Left colon (tissue), 2 donors: ENCODE measurements at regions not wholly inside any gene's neighbourhood (a gene's known extent, or its start where the extent isn't known, plus 50 kb on each side); places are given as distances from the start of the nearest gene placed in this dataset.

Experiments used
- ATAC-seq: fragments of 200-7000 bp; cut with Tn5 transposase; one replicate; pipeline ENCODE4 v1.9.1; 2020; ENCODE audit warnings: mild to moderate bottlenecking, moderate library complexity
- DNase-seq, 2 donors: peaks; one replicate each; pipeline ENCODE4 v3.0.0-alpha.2; 2020
- intact Hi-C, 2 donors: fragments of 100-400 bp; cut with DNase I in 1 of 2; cut with micrococcal nuclease in 1 of 2; formaldehyde crosslinking; loops; one replicate each; pipeline versions ENCODE4 v1.11.2 to v1.14.0; 2022; cut with DNase I, micrococcal nuclease
- donor health status: DM: no; HTN: no; CAD: no.
- donor health status: DM: yes; HTN: yes; CAD: no.

DNA sequence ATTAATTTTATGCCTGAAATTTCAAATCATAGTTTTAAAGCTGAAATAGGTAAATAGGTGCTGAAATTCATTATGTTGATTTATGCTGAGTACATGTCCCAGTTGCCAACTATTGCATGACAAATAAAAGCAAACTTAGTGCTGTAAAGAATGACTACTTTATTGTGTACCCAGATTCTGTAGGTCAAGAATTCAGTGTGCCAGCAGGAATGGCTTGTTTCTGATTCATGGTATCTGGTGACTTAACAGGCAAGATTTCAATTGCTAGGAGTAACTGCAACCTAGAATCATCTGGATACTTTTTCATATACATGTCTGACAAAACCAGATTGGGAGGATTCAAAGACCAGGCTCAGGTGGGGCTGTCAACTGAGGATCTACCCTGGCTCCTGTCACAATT, 678.4 kb upstream of the ADAMTS5 start:
- ATAC-seq (no peak), DNase-seq (no peak)
- intact Hi-C loops: no loop called here

GRCh38 chr21:27643326-27643725, 676.4 kb upstream of the ADAMTS5 start:
- ATAC-seq (no peak), DNase-seq (no peak)
- intact Hi-C loops: no loop called here

- DNase-seq (no peak), ATAC-seq (no peak)
- intact Hi-C loops: no loop called here
Measured at GRCh38 chr21:27639286-27639685, 672.4 kb upstream of the ADAMTS5 start.

GRCh38 chr21:27636656-27637055, 669.8 kb upstream of the ADAMTS5 start:
- ATAC-seq: no peak
- intact Hi-C loops: no loop called here
- DNase-seq: no peak

DNA sequence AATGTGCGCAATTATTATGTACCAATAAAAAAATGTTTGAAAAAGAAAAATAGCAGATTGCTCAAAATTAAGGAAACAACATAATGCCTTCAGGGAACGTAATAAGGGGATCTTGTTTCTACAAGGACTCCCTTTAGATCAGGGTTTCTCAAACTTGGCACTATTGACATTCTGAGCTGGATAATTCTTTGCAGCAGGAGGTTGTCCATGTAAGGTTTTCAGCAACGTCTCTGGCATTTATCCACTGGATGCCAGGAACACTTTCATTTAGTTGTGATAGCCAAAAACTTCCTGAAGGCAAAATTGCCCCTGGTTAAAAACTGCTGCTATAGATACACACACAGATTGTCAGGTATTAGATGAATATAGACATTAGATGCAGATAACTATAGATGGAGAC, 666.7 kb upstream of the ADAMTS5 start:
- DNase-seq (no peak), ATAC-seq (no peak)
- intact Hi-C loops: no loop called here

- no peak for DNase-seq
- ATAC-seq: no peak
- intact Hi-C loops: no loop called here
Measured at GRCh38 chr21:27631471-27631870, 664.6 kb upstream of the ADAMTS5 start.

DNA sequence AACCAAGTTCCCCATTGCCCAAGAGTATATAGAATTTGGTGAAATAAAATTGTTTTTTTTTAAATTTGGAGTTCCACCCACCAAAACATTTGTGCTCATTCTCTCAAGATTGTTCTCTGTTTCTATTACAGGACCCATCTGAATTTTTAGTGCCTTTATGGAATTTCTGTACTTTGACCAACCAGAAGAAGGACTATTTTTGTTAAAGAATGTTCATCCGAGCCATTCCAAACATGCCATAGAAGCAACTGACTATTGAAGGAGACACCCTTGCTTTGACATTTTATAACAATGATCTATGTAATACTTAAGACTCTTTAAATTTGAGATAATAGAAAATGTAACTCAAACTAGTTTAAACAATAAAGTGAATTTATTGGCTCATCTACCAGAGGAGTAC, 655.7 kb upstream of the ADAMTS5 start:
- intact Hi-C loops: no loop called here
- ATAC-seq (no peak), DNase-seq (no peak)

DNA sequence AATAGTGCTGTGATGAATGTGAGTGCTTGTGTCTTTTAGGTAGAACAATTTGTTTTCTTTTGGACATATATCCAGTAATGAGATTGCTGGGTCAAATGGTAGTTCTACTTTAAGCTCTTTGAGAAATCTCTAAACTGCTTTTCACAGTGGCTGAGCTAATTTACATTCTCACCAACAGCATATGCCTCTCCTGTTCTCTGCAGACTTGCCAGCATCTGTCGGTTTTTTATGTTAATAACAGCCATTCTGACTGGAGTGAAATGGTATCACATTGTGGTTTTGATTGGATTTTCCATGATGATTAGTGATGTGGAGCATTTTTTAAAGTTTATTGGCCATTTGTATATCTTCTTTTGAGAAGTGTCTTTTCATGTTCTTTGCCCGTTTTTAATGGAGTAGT, 647.3 kb upstream of the ADAMTS5 start:
- intact Hi-C loops: no loop called here
- no peak for DNase-seq
- ATAC-seq: no peak

GRCh38 chr21:27606422-27606821, 639.5 kb upstream of the ADAMTS5 start:
- no peak for ATAC-seq
- intact Hi-C loops: no loop called here
- DNase-seq: no peak

- DNase-seq (no peak), ATAC-seq (no peak)
- intact Hi-C loops: no loop called here
Measured at GRCh38 chr21:27596196-27596595, 629.3 kb upstream of the ADAMTS5 start.

DNA sequence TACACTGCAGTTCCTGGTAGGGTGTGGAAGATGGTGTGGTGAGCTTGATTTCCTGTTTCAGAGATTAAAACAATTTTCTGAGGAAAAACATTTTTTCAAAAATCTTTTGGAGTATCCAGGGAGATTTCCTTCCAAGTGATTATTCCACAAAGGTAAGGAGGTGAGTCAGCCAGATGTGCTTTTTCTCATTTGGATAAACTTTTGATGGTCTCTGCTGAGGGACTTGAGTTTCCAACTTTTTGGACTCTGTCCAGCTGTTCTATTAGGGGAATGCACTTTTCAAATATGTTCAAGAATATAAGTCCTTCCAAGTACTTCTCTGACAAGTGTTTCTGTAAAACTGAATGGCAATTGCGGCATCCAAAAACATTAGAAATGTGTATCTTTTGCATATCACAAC, 628.8 kb upstream of the ADAMTS5 start:
- ATAC-seq: no peak
- no peak for DNase-seq
- intact Hi-C loops: no loop called here

DNA sequence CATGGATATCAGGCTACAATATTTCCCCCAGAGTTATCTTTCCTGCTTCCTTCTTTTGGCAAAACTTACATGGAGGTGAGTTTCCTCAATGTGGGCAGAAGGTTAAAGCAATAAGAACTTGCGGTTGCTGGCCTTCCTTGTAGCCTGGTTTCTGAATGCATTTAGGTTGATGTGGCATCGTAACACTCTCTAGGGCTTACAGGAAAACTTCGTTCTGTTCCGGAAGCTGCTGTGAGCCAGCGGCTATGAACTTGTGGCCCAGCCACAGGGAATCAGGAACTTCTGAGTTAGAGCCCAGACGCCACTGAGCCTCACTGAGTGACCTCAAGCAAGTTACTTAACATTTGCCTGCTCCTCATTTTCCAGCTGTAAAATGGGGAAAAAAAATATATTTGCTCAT, 623.4 kb upstream of the ADAMTS5 start:
- intact Hi-C loops: no loop called here
- ATAC-seq (no peak), DNase-seq (no peak)

DNA sequence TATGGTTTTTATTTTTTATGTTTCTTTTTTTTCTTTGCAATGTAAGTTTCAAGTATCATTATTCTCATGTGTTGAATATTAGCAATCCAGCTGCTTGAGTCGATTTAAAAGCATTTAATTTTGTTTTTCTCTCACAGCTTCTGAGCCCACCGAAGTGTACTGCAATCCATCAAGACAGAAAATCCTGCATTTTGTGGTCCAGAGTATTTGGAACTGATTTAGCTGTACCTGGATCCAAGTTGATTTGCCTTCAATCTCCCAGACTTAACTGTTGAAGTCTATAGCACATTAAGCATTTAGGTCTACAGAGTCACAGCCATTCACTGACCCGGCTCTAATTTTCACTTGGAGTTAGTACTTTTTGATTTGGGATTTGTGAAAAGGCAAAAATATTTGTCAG, 622.9 kb upstream of the ADAMTS5 start:
- intact Hi-C loops: no loop called here

DNA sequence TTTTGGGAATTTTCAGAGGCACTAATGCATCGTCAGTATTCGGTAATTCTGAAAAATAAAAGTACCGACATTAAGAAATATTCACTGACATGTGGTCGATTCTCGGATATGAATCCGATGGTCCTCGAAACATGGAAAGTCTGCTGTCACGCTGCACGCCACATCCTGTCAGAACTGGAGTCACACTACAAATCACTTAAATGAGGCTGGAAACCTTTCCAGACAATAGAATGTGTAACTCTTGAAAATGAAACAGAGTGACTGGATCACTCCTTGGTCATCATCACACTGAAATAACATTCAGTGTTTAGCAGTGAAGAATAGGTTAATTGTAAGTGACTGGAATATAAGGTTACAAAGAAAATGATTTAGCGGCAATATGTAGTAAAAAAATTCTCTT, 620.1 kb upstream of the ADAMTS5 start:
- DNase-seq: no peak
- intact Hi-C loops: no loop called here
- ATAC-seq: no peak

More for the DNA sequence above, 622.9 kb upstream of the ADAMTS5 start:
- ATAC-seq (no peak), DNase-seq (no peak)

DNA sequence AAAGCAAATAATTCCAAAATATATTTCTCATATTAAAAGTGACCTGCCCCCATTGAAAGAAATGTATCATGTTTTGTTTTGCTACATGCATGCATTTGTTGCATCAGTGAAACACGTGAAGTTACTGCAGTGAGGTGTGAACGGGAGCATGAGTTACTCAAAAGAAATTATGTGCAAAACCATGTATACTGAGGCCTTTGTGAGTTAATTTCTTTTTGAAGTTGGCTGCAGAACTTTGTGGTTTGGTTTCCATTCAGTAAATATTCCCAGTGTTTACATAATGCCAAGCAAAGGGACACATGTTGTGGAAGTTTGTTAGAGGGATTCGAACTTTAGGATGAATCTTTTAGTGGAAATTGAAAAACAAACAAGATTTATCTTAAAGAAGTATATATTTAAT, 619.4 kb upstream of the ADAMTS5 start:
- ATAC-seq (no peak), DNase-seq (no peak)
- intact Hi-C loops: no loop called here

- ATAC-seq: no peak
- intact Hi-C loops: no loop called here
Measured at GRCh38 chr21:27584256-27584655, 617.4 kb upstream of the ADAMTS5 start.

DNA sequence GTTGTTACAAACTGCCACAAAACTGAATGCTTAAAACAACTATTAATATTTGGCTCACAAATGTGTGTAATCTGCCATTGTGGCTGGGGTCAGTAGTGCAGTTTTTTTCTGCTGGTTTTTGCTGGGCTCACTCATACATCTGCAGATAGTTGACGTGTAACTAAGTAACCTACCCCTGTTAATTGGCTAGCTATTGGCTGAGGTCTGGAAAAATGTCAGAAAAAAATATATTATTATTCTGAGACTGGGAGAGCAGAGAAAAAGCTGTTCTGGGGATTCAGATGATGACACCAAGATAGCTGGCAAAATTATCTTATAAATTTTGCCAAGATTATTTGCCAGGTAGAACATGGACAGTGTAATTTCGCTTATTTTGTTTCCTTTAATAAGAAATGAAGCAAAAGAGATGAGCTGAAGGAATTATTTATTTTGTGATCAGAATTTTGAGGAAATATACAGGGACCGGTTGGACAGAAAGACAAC, 616.1 kb upstream of the ADAMTS5 start:
- intact Hi-C loops: no loop called here
- DNase-seq (no peak), ATAC-seq (no peak)

More at GRCh38 chr21:27584256-27584655, 617.4 kb upstream of the ADAMTS5 start:
- no peak for DNase-seq

DNA sequence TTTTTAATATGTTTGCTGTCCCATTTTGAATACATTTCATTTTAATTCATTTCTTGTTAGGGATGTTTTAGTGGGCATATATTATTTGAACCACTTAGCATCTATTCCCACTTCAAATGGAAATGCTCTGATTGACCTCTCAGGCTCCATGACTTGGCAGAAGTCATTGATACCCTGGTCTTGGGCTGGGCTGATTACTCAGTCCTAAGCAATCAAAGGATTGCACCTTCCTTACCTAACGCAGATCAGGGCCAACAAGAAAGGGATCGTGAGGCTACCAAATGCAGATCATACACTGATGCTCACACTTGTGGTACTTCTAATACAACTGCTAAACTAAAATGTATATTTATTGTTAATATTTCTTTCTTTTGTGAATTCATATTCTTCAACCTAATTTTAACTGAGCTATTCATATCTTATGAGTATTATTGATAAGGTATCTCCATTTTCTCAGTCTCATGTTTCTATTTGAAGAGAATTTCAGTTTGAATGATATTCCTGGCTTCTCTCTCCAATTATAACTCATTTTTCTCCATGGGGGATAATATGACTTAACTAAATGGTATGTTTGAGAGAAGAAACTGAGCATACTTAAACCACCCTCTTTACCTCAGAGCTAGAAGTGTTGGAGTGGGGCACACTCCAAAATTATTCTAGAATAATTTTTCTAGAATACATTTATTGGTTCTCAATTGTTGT, 615.5 kb upstream of the ADAMTS5 start:
- no peak for DNase-seq
- intact Hi-C loops: no loop called here
- no peak for ATAC-seq

- intact Hi-C loops: no loop called here
- DNase-seq (no peak), ATAC-seq (no peak)
Measured at GRCh38 chr21:27581168-27581567, 614.3 kb upstream of the ADAMTS5 start.

- intact Hi-C loops: no loop called here
- ATAC-seq: no peak
- DNase-seq: no peak
Measured at GRCh38 chr21:27580276-27580675, 613.4 kb upstream of the ADAMTS5 start.

GRCh38 chr21:27578741-27579265, 611.9 kb upstream of the ADAMTS5 start:
- DNase-seq (no peak), ATAC-seq (no peak)
- intact Hi-C loops: no loop called here
